Smooth muscle cell (in vitro differentiated cells): ENCODE measurements at regions not wholly inside any gene's neighbourhood (a gene's known extent, or its start where the extent isn't known, plus 50 kb on each side); places are given as distances from the start of the nearest gene placed in this dataset.
"Not testable (repeated sequence)": the region's sequence is repeated elsewhere in the genome, so short reads cannot be mapped to it uniquely, and the experiment has no call there.

Experiments
- DNase-seq: peaks from one replicate; lab custom pipeline; 2025; ENCODE audit not compliant: unreplicated experiment; lab: John Stamatoyannopoulos, UW
- H2AFZ ChIP-seq: fragments of 200-600 bp; sonication (generic); 2 replicates; pipeline ENCODE4 v1.6.0; 2016; ENCODE audit warnings: antibody characterized with exemption, low read depth, mild to moderate bottlenecking
- H3F3A ChIP-seq: fragments of 200-600 bp; sonication (generic); 2 replicates; pipeline ENCODE4 v1.6.0; 2017; ENCODE audit warnings: antibody characterized with exemption, low read depth
- H3K27ac ChIP-seq: fragments of 200-600 bp; sonication (generic); 2 replicates; pipeline ENCODE4 v1.5.1; 2016; ENCODE audit warnings: low read depth, mild to moderate bottlenecking
- H3K27me3 ChIP-seq: fragments of 200-600 bp; sonication (generic); 2 replicates; pipeline ENCODE4 v1.6.1; 2016; ENCODE audit warnings: low read depth, mild to moderate bottlenecking
- H3K36me3 ChIP-seq: fragments of 200-600 bp; sonication (generic); 2 replicates; pipeline ENCODE4 v1.5.1; 2016; ENCODE audit warnings: low read depth
- H3K4me1 ChIP-seq: fragments of 200-600 bp; sonication (generic); 2 replicates; pipeline ENCODE4 v1.5.1; 2016; ENCODE audit warnings: low read depth
- H3K4me2 ChIP-seq: fragments of 200-600 bp; sonication (generic); 2 replicates; pipeline ENCODE4 v1.6.0; 2016; ENCODE audit warnings: mild to moderate bottlenecking
- H3K4me3 ChIP-seq: fragments of 200-600 bp; sonication (generic); 2 replicates; pipeline ENCODE4 v1.5.1; 2016; ENCODE audit warnings: mild to moderate bottlenecking
- H3K79me2 ChIP-seq: fragments of 200-600 bp; sonication (generic); 2 replicates; pipeline ENCODE4 v1.6.0; 2016; ENCODE audit warnings: low read depth, mild to moderate bottlenecking
- H3K9ac ChIP-seq: fragments of 200-600 bp; sonication (generic); 2 replicates; pipeline ENCODE4 v1.6.0; 2016; ENCODE audit warnings: low read depth
- H3K9me3 ChIP-seq: fragments of 200-600 bp; sonication (generic); replicated peaks from 2 replicates; pipeline ENCODE4 v1.5.1; 2016; ENCODE audit warnings: low read depth
- H4K20me1 ChIP-seq: fragments of 200-600 bp; sonication (generic); 2 replicates; pipeline ENCODE4 v1.6.0; 2016; ENCODE audit warnings: low read depth
- CTCF ChIP-seq: fragments of 200-600 bp; sonication (generic); IDR thresholded peaks from 2 replicates; pipeline ENCODE4 v1.5.1; 2017; ENCODE audit warnings: borderline replicate concordance, mild to moderate bottlenecking, antibody characterized with exemption; ENCODE audit not compliant: insufficient read depth, poor library complexity, severe bottlenecking
- whole genome bisulfite sequencing: methylation state at CpG from one replicate; pipeline ENCODE4 v1.1.7; 2016; ENCODE audit warnings: low lambda C conversion rate; 5-methylcytosine and 5-hydroxymethylcytosine counted together

GRCh38 chr1:217134857-217135568, 411.8 kb upstream of the ESRRG start:
- Histone ChIP-seq H3K4me3 (peak overlapping the region; percentile 55), H3K9me3 (no peaks in the 10 kb centered on the region), H3K27me3 (peaks cover 100% of the 10 kb centered on the region), H3K36me3 (no peaks in the 10 kb centered on the region), H3K27ac (no peak overlapping the region), H4K20me1 (no peaks in the 10 kb centered on the region), H2AFZ (peak overlapping the region; percentile 37), H3K79me2 (no peaks in the 10 kb centered on the region), H3F3A (no peaks in the 10 kb centered on the region), H3K9ac (no peak overlapping the region), H3K4me1 (peaks cover 18% of the 10 kb centered on the region), H3K4me2 (peak overlapping the region; percentile 96)
- TF ChIP-seq CTCF: no peak
- under 1% methylated on average over 33 of the region's 49 CpGs for WGBS
- no peak for DNase-seq

- H3K4me2 ChIP-seq: peak overlapping the region; percentile 96
- no peak overlapping the region for H2AFZ ChIP-seq
- no peaks in the 10 kb centered on the region for H3K9me3 ChIP-seq
- H3K4me1 ChIP-seq: peaks cover 14% of the 10 kb centered on the region
- H3K36me3 ChIP-seq: no peaks in the 10 kb centered on the region
- peaks cover 100% of the 10 kb centered on the region for H3K27me3 ChIP-seq
- DNase-seq: no peak
- WGBS: 3% methylated on average over 52 of the region's 53 CpGs
- H3K9ac ChIP-seq: no peak overlapping the region
- TF ChIP-seq CTCF: no peak
- no peaks in the 10 kb centered on the region for H3F3A ChIP-seq
- no peaks in the 10 kb centered on the region for H3K79me2 ChIP-seq
- H3K4me3 ChIP-seq: peak overlapping the region; percentile 55
- H3K27ac ChIP-seq: no peak overlapping the region
- H4K20me1 ChIP-seq: no peaks in the 10 kb centered on the region
These were observed 411.0 kb upstream of the ESRRG start for GRCh38 chr1:217133958-217134856.

- H3K4me1 ChIP-seq: peaks cover 14% of the 10 kb centered on the region
- no peak overlapping the region for H3K9ac ChIP-seq
- no peaks in the 10 kb centered on the region for H3K79me2 ChIP-seq
- H3K27me3 ChIP-seq: peaks cover 100% of the 10 kb centered on the region
- no peaks in the 10 kb centered on the region for H3K9me3 ChIP-seq
- H3K36me3 ChIP-seq: no peaks in the 10 kb centered on the region
- no peak overlapping the region for H3K27ac ChIP-seq
- TF ChIP-seq CTCF: no peak
- no peaks in the 10 kb centered on the region for H3F3A ChIP-seq
- no peak overlapping the region for H3K4me3 ChIP-seq
- H4K20me1 ChIP-seq: no peaks in the 10 kb centered on the region
- H2AFZ ChIP-seq: no peak overlapping the region
- H3K4me2 ChIP-seq: no peak overlapping the region
- WGBS: 48% methylated on average over 20 of the region's 20 CpGs
- no peak for DNase-seq
These were observed 409.9 kb upstream of the ESRRG start for GRCh38 chr1:217133092-217133491.

GRCh38 chr1:217123340-217123739, 400.1 kb upstream of the ESRRG start:
- not testable (repeated sequence) for H3K4me1 ChIP-seq, H2AFZ ChIP-seq, H4K20me1 ChIP-seq, DNase-seq, H3K79me2 ChIP-seq, H3K9ac ChIP-seq, H3K9me3 ChIP-seq, H3K27ac ChIP-seq, H3F3A ChIP-seq, H3K36me3 ChIP-seq, H3K4me3 ChIP-seq, H3K4me2 ChIP-seq
- WGBS: 81% methylated on average over 1 of the region's 1 CpG
- H3K27me3 ChIP-seq: peaks cover 20% of the 10 kb centered on the region
